Activated CD8-positive, alpha-beta T cell treated with anti-CD3 and anti-CD28 coated beads for 36 hours (primary cell): ENCODE measurements at regions not wholly inside any gene's neighbourhood (a gene's known extent, or its start where the extent isn't known, plus 50 kb on each side); places are given as distances from the start of the nearest gene placed in this dataset.

ENCODE experiments used
- ATAC-seq: fragments of 200-7000 bp; cut with Tn5 transposase; one replicate; pipeline ENCODE4 v1.10.0; 2021; ENCODE audit warnings: mild to moderate bottlenecking, moderate library complexity
- CTCF ChIA-PET: fragments of 350-600 bp; sonication (Branson Sonifier 250); formaldehyde crosslinking; loops from one replicate; lab custom pipeline; 2021; ENCODE audit warnings: antibody characterized with exemption; lab: Charles Lee
- POLR2A ChIA-PET: fragments of 350-600 bp; sonication (Branson Sonifier 250); formaldehyde crosslinking; loops from one replicate; lab custom pipeline; 2021; ENCODE audit warnings: antibody characterized with exemption; lab: Charles Lee
- DNase-seq: peaks from one replicate; pipeline ENCODE4 v3.0.0-alpha.2; 2020
- H3K27ac Mint-ChIP-seq: one replicate; pipeline ENCODE4 v1.8.0; 2021; ENCODE audit warnings: mild to moderate bottlenecking, mixed read lengths
- H3K27me3 Mint-ChIP-seq: one replicate; pipeline ENCODE4 v1.8.0; 2021; ENCODE audit warnings: mixed read lengths
- H3K36me3 Mint-ChIP-seq: one replicate; pipeline ENCODE4 v1.8.0; 2021; ENCODE audit warnings: low read depth, mixed read lengths
- H3K4me1 Mint-ChIP-seq: one replicate; pipeline ENCODE4 v1.8.0; 2021; ENCODE audit warnings: low read depth, mixed read lengths
- H3K4me3 Mint-ChIP-seq: one replicate; pipeline ENCODE4 v1.8.0; 2021; ENCODE audit warnings: mild to moderate bottlenecking, moderate library complexity, mixed read lengths
- H3K9me3 Mint-ChIP-seq: one replicate; pipeline ENCODE4 v1.8.0; 2021; ENCODE audit warnings: mixed read lengths
- intact Hi-C: fragments of 100-400 bp; cut with micrococcal nuclease; formaldehyde crosslinking; loops from one replicate; pipeline ENCODE4 v1.10.0; 2022
- TF ChIP-seq, protein P1 (sequence below): fragments of 200-600 bp; IDR thresholded peaks from one replicate; pipeline ENCODE4 v1.8.0; 2022; ENCODE audit warnings: antibody characterized with exemption, mild to moderate bottlenecking

DNA sequence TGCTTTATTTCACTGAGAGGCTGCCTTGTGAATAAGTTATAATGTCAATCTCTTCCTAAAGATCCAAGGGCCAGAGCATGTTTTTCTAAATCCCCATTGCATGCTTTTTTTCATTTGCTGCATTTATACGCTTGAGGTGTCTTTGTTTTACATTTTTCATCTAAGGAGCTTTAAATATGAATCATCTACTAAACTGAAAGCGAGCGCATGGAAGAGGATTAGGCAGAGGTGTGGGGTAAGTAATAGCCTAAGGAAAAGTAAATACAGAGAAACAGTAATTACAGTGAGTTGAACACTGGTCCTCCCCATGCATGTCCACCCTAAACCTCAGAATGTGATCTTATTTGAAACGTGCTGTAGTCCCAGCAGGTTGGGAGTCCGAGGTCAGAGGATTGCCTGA, 76.4 kb upstream of the METAP2 start:
- H3K27ac Mint-ChIP-seq = no peak overlapping the region
- H3K36me3 Mint-ChIP-seq = no peaks in the 10 kb centered on the region
- ATAC-seq = no peak
- peaks cover 11% of the 10 kb centered on the region for H3K27me3 Mint-ChIP-seq
- H3K4me1 Mint-ChIP-seq = peaks cover 12% of the 10 kb centered on the region
- H3K4me3 Mint-ChIP-seq = no peak overlapping the region
- intact Hi-C loops = no loop called here
- no peak for DNase-seq
- H3K9me3 Mint-ChIP-seq = peaks cover 4% of the 10 kb centered on the region
- ChIA-PET CTCF (no interaction called here), POLR2A (no interaction called here)
- TF ChIP-seq, protein P1, sequence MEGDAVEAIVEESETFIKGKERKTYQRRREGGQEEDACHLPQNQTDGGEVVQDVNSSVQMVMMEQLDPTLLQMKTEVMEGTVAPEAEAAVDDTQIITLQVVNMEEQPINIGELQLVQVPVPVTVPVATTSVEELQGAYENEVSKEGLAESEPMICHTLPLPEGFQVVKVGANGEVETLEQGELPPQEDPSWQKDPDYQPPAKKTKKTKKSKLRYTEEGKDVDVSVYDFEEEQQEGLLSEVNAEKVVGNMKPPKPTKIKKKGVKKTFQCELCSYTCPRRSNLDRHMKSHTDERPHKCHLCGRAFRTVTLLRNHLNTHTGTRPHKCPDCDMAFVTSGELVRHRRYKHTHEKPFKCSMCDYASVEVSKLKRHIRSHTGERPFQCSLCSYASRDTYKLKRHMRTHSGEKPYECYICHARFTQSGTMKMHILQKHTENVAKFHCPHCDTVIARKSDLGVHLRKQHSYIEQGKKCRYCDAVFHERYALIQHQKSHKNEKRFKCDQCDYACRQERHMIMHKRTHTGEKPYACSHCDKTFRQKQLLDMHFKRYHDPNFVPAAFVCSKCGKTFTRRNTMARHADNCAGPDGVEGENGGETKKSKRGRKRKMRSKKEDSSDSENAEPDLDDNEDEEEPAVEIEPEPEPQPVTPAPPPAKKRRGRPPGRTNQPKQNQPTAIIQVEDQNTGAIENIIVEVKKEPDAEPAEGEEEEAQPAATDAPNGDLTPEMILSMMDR = no peak

DNA sequence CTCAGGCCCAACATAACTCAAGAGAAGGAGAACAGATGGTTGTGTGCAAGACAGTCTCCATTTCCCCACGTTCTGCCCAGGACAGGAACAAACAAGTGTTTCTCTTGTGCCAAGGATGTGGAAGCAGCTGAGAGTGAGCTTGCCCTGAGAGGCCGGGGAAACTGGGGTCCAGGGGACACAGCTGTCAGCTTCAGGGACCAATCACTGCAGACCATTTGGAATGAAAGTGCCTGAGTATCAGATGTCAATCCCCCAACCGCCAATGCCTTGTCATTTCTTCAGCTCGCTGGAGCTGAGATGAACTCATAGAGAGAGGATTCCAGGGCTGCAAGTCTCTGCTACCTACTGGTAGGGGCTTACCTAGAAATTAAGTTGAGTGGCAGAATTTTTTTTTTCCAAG, 71.9 kb upstream of the METAP2 start:
- Mint-ChIP-seq H3K4me3 (no peak overlapping the region), H3K27me3 (peaks cover 8% of the 10 kb centered on the region), H3K27ac (no peak overlapping the region), H3K4me1 (peaks cover 4% of the 10 kb centered on the region), H3K36me3 (no peaks in the 10 kb centered on the region), H3K9me3 (no peaks in the 10 kb centered on the region)
- intact Hi-C loops = no loop called here
- POLR2A ChIA-PET = no interaction called here
- TF ChIP-seq, protein P1 = no peak
- no peak for DNase-seq
- CTCF ChIA-PET = no interaction called here
- ATAC-seq = no peak

DNA sequence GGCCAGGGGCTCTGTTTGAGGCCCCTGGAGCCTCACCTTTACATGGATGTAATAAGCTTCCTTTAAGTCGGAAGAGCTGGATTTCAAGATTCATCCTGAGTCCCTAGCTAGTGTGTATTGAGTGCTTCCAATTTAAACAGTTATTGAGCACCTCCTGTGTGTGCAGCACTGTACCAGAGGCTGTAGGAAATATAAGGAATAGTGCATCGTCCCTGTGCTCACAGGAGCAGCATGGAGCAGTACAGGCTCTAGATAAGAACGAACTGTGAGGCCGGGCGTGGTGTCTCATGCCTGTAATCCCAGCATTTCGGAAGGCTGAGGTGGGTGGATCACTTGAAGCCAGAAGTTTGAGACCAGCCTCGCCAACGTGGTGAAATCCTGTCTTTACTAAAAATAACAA, 65.8 kb upstream of the METAP2 start:
- peaks cover 4% of the 10 kb centered on the region for H3K27me3 Mint-ChIP-seq
- H3K9me3 Mint-ChIP-seq = no peaks in the 10 kb centered on the region
- ChIA-PET CTCF (no interaction called here), POLR2A (interaction anchor here (0.7 kb wide), 1 partner anchor 99 kb away, joined by 3 read pairs; no protein-coding TSS in a partner anchor)
- H3K36me3 Mint-ChIP-seq = no peaks in the 10 kb centered on the region
- TF ChIP-seq, protein P1 = no peak
- H3K4me1 Mint-ChIP-seq = no peaks in the 10 kb centered on the region
- ATAC-seq (no peak), DNase-seq (no peak)
- H3K27ac Mint-ChIP-seq = no peak overlapping the region
- intact Hi-C loops = no loop called here
- no peak overlapping the region for H3K4me3 Mint-ChIP-seq

GRCh38 chr12:95411057-95411456, 62.9 kb upstream of the METAP2 start:
- no peak overlapping the region for H3K4me3 Mint-ChIP-seq
- TF ChIP-seq, protein P1 = no peak
- no peaks in the 10 kb centered on the region for H3K9me3 Mint-ChIP-seq
- intact Hi-C loops = no loop called here
- H3K4me1 Mint-ChIP-seq = no peaks in the 10 kb centered on the region
- H3K36me3 Mint-ChIP-seq = no peaks in the 10 kb centered on the region
- POLR2A ChIA-PET = no interaction called here
- H3K27me3 Mint-ChIP-seq = peaks cover 4% of the 10 kb centered on the region
- CTCF ChIA-PET = interaction anchor here (1.2 kb wide), 1 partner anchor 264 kb away, joined by 3 read pairs; no protein-coding TSS in a partner anchor
- no peak for ATAC-seq
- no peak for DNase-seq
- H3K27ac Mint-ChIP-seq = no peak overlapping the region

DNA sequence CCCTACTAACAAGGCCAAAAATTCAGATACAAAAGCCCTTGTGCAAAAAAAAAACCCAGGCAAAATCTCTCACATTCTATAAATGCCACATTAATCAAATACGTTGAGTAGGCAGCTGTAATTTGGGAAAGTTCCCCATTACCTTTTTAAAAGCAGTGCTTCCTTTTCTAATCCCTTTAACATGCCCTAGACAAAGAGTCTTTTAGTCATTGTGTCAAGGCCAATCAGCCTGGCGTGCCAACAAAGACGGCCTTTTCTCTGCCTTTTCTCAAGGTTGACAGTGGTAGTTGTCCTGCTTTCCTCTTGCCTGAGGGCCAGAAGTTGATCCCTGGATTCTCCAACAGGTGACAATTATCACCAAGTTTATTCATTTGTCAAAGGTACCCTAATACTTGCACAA, 62.5 kb upstream of the METAP2 start:
- TF ChIP-seq, protein P1 = no peak
- no peak for DNase-seq
- Mint-ChIP-seq H3K4me3 (no peak overlapping the region), H3K36me3 (no peaks in the 10 kb centered on the region), H3K27ac (no peak overlapping the region), H3K27me3 (peaks cover 4% of the 10 kb centered on the region), H3K9me3 (no peaks in the 10 kb centered on the region), H3K4me1 (no peaks in the 10 kb centered on the region)
- ATAC-seq = no peak
- ChIA-PET CTCF (no interaction called here), POLR2A (no interaction called here)
- intact Hi-C loops = no loop called here
